PC-3 (cell line): ENCODE measurements at regions not wholly inside any gene's neighbourhood (a gene's known extent, or its start where the extent isn't known, plus 50 kb on each side); places are given as distances from the start of the nearest gene placed in this dataset.

ENCODE experiments used
- CTCF ChIP-seq: fragments of 300-600 bp; sonication (generic); conservative IDR thresholded peaks from 2 replicates; pipeline ENCODE4 v1.5.1; 2017; ENCODE audit warnings: antibody characterized with exemption, low read depth, mild to moderate bottlenecking, low read length
- EZH2 ChIP-seq: fragments of 300-600 bp; sonication (generic); IDR thresholded peaks from one replicate; pipeline ENCODE4 v1.6.1; 2017; ENCODE audit warnings: antibody characterized with exemption, mild to moderate bottlenecking, low read length; ENCODE audit not compliant: unreplicated experiment
- EZH2phosphoT487 ChIP-seq: fragments of 300-600 bp; sonication (generic); IDR thresholded peaks from 2 replicates; pipeline ENCODE4 v1.6.1; 2018; ENCODE audit warnings: mild to moderate bottlenecking, antibody characterized with exemption, low read length, borderline replicate concordance

GRCh38 chr1:217032715-217033367 lies 309.6 kb upstream of the ESRRG start:
- TF ChIP-seq CTCF (no peak), EZH2phosphoT487 (no peak), EZH2 (no peak)
